ENCODE measurements at regions not wholly inside any gene's neighbourhood (a gene's known extent, or its start where the extent isn't known, plus 50 kb on each side); places are given as distances from the start of the nearest gene placed in this dataset.

DNA sequence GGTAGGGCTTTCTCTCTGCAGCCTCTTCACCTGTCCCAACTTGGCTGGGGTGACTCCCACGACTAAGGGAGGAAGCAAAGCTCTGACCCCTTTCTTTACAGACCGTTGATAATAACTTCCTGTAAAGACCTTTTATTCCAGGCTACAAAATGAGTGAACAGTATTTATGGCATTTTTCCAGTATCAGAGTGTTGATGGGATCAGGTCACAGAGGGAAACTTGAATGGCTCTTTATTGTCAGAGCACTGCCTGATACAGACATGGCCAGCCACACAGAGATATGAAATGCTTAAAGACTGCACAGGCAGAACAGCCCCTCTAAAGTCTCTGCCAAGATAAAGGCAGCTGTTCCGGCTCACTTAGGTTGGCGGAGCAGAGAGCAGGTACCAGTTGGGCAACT is 1033.9 kb upstream of the NR2F2 start:
- Histone ChIP-seq H3K27me3 (replicated peaks in 1 of 4; ENCODE audit: control insufficient read depth in 3 of 4, extremely low read depth in 1 of 4, insufficient read depth in 3 of 4, low read length in 3 of 4) (no peaks in the 10 kb centered on the region), H4K91ac (replicated peaks; ENCODE audit: insufficient read length, low read length) (no peak overlapping the region), H4K5ac (ENCODE audit: insufficient read length, low read depth, low read length) (no peak overlapping the region), H2BK20ac (ENCODE audit: low read length) (no peak overlapping the region), H2BK5ac (ENCODE audit: low read depth, low read length) (no peak overlapping the region), H3K23ac (ENCODE audit: insufficient read length) (no peak overlapping the region), H3K23me2 (ENCODE audit: low read depth, low read length) (no peaks in the 10 kb centered on the region), H2AK5ac (ENCODE audit: low read depth, low read length) (no peak overlapping the region), H3K4me2 (ENCODE audit: insufficient read depth in 1 of 2, low read depth in 2 of 2, low read length in 2 of 2) (no peak overlapping the region), H3K36me3 (ENCODE audit: control insufficient read depth in 2 of 4, insufficient read depth in 4 of 4, low read length in 3 of 4) (no peaks in the 10 kb centered on the region), H3K27ac (ENCODE audit: low read depth, low read length) (no peak overlapping the region), H3K14ac (ENCODE audit: insufficient read length) (no peak overlapping the region), H2AFZ (ENCODE audit: low read length) (no peak overlapping the region), H4K8ac (ENCODE audit: extremely low read depth, insufficient read depth, low read length) (no peak overlapping the region), H4K20me1 (replicated peaks in 1 of 2; ENCODE audit: control insufficient read depth in 1 of 2, insufficient read depth in 2 of 2, low read length in 2 of 2) (no peaks in the 10 kb centered on the region), H3K4ac (replicated peaks; ENCODE audit: insufficient read length, low read depth, low read length) (no peak overlapping the region), H3K79me1 (ENCODE audit: low read depth, low read length) (no peaks in the 10 kb centered on the region), H2BK12ac (ENCODE audit: low read depth, low read length) (no peak overlapping the region), H3K9me3 (ENCODE audit: insufficient read depth in 2 of 2, low read depth in 1 of 2, low read length in 1 of 2) (no peaks in the 10 kb centered on the region), H2BK120ac (replicated peaks; ENCODE audit: low read depth, low read length) (no peak overlapping the region), H3K4me1 (replicated peaks in 1 of 4; ENCODE audit: control insufficient read depth in 3 of 4, insufficient read depth in 4 of 4, low read length in 3 of 4) (no peaks in the 10 kb centered on the region), H3K56ac (replicated peaks; ENCODE audit: insufficient read length, low read depth, low read length) (no peak overlapping the region), H3K79me2 (ENCODE audit: control insufficient read depth in 1 of 2, insufficient read depth in 2 of 2, low read length in 2 of 2) (no peaks in the 10 kb centered on the region), H2BK15ac (ENCODE audit: low read length) (no peak overlapping the region), H3K18ac (ENCODE audit: extremely low read depth, low read length) (no peak overlapping the region), H3K9ac (replicated peaks in 1 of 4; ENCODE audit: extremely low read depth in 1 of 4, low read depth in 3 of 4, low read length in 3 of 4) (no peak overlapping the region), H3K4me3 (ENCODE audit: extremely low read depth in 1 of 4, insufficient read depth in 2 of 4, low read depth in 3 of 4, low read length in 4 of 4) (no peak overlapping the region)
- POLR2A ChIA-PET (ENCODE audit: partially characterized antibody) = no interaction called here
- FAIRE-seq (no peak), DNase-seq (ENCODE audit: low read depth in 1 of 2, low spot score in 2 of 2) (no peak)
- CTCF ChIA-PET (ENCODE audit: partially characterized antibody) = interaction anchor here (1.0 to 1.4 kb wide), 2 partner anchors 9 to 85 kb away, joined by 4 to 5 read pairs; no protein-coding TSS in a partner anchor
- WGBS, 2 experiments (ENCODE audit: extremely low coverage in 1 of 2, insufficient coverage in 1 of 2, insufficient read length in 1 of 2, insufficient replicate concordance in 2 of 2, low coverage in 1 of 2, low lambda C conversion rate in 2 of 2, missing lambda C conversion rate in 1 of 2) = 87% methylated on average over 4 of the region's 4 CpGs; no CpG with 5 or more reads in 1 of the 2 experiments
- TF ChIP-seq NANOG (IDR thresholded peaks at IDR 0.05; ENCODE audit: insufficient read depth, low read depth, low read length, poor library complexity, severe bottlenecking) = no peak
- no peak for TF ChIP-seq CREB1 (IDR thresholded peaks at IDR 0.05)
- TF ChIP-seq ZNF274 (IDR thresholded peaks at IDR 0.05; ENCODE audit: borderline replicate concordance, extremely low read depth, low read length) = no peak
- TF ChIP-seq POU5F1 (IDR thresholded peaks at IDR 0.05; ENCODE audit: low read depth, low read length) = no peak
- TF ChIP-seq, protein P1, sequence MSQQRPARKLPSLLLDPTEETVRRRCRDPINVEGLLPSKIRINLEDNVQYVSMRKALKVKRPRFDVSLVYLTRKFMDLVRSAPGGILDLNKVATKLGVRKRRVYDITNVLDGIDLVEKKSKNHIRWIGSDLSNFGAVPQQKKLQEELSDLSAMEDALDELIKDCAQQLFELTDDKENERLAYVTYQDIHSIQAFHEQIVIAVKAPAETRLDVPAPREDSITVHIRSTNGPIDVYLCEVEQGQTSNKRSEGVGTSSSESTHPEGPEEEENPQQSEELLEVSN (IDR thresholded peaks at IDR 0.05) = no peak
- TF ChIP-seq SP1 (IDR thresholded peaks at IDR 0.05; ENCODE audit: low read depth, low read length) = no peak
- no peak for TF ChIP-seq GTF2F1 (IDR thresholded peaks at IDR 0.05; ENCODE audit: borderline replicate concordance, low read depth, low read length)
- TF ChIP-seq SP4 (IDR thresholded peaks at IDR 0.05; ENCODE audit: low read length) = no peak
- TF ChIP-seq ASH2L (IDR thresholded peaks at IDR 0.05; ENCODE audit: low read length) = no peak
- TF ChIP-seq CBX5 (IDR thresholded peaks at IDR 0.05; ENCODE audit: low read depth, low read length) = no peak
- TF ChIP-seq, protein P2, sequence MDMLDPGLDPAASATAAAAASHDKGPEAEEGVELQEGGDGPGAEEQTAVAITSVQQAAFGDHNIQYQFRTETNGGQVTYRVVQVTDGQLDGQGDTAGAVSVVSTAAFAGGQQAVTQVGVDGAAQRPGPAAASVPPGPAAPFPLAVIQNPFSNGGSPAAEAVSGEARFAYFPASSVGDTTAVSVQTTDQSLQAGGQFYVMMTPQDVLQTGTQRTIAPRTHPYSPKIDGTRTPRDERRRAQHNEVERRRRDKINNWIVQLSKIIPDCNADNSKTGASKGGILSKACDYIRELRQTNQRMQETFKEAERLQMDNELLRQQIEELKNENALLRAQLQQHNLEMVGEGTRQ (IDR thresholded peaks at IDR 0.05; ENCODE audit: low read length) = no peak
- no peak for TF ChIP-seq RNF2 (IDR thresholded peaks at IDR 0.05; ENCODE audit: borderline replicate concordance, low read depth, low read length, missing control alignments, poor library complexity, severe bottlenecking)
- TF ChIP-seq RFX5 (IDR thresholded peaks at IDR 0.05; ENCODE audit: borderline replicate concordance, low read depth, low read length) = no peak

All from H1 (cell line).